ENCODE measurements at regions not wholly inside any gene's neighbourhood (a gene's known extent, or its start where the extent isn't known, plus 50 kb on each side); places are given as distances from the start of the nearest gene placed in this dataset.

GRCh38 chr15:99506399-99506798 lies 59.4 kb upstream of the MEF2A start:
- POLR2A ChIA-PET, result interaction anchor here (0.7 to 1.8 kb wide), 3 partner anchors 40 to 59 kb away, joined by 4 to 7 read pairs (median 5); partner anchors contain the start of gene MEF2A

More at GRCh38 chr15:99506399-99506798, 59.4 kb upstream of the MEF2A start:
- Histone ChIP-seq H3K36me3 (ENCODE audit: control insufficient read depth in 2 of 2, insufficient read depth in 1 of 2, low read length in 2 of 2) (no peaks in the 10 kb centered on the region), H3K4me1 (ENCODE audit: control insufficient read depth, insufficient read depth, low read length) (peaks cover 11% of the 10 kb centered on the region), H3K4me3 (ENCODE audit: low read depth, low read length) (no peak overlapping the region), H3K9me3 (ENCODE audit: control insufficient read depth, insufficient read depth, low read depth, low read length) (no peaks in the 10 kb centered on the region), H3K27ac (ENCODE audit: extremely low read depth, low read depth, low read length) (no peak overlapping the region)
- TF ChIP-seq ATF2 (tag by site-specific recombination; IDR thresholded peaks at IDR 0.05; ENCODE audit: low read depth), result no peak
- no peak for TF ChIP-seq ZBTB21 (tag by site-specific recombination; IDR thresholded peaks at IDR 0.05)
- TF ChIP-seq ZBTB11 (tag by site-specific recombination; conservative IDR thresholded peaks at IDR 0.05; ENCODE audit: low read depth), result no peak
- 0 out of 2 replicates have a peak, but pooled peaks have one; percentile 44 for TF ChIP-seq ZNF580 (tag by site-specific recombination; IDR thresholded peaks at IDR 0.05)
- no peak for TF ChIP-seq ZNF692 (tag by site-specific recombination; IDR thresholded peaks at IDR 0.05)
- TF ChIP-seq GLI4 (tag by site-specific recombination; IDR thresholded peaks at IDR 0.05), result no peak
- TF ChIP-seq ZNF660 (tag by site-specific recombination; IDR thresholded peaks at IDR 0.05), result no peak
- no peak for TF ChIP-seq ZNF623 (tag by site-specific recombination; IDR thresholded peaks at IDR 0.05)
- TF ChIP-seq ZNF398 (tag by site-specific recombination; IDR thresholded peaks at IDR 0.05), result no peak
- TF ChIP-seq ZNF426 (tag by site-specific recombination; IDR thresholded peaks at IDR 0.05), result no peak
- peak; percentile 97 for TF ChIP-seq ZNF146 (tag by site-specific recombination; IDR thresholded peaks at IDR 0.05)
- CTCF ChIA-PET, result interaction anchor here (0.7 to 1.6 kb wide), 4 partner anchors 157 to 1042 kb away, joined by 3 to 6 read pairs (median 3); no protein-coding TSS in a partner anchor

Data from HEK293 (cell line).